SK-N-SH (cell line): ENCODE measurements at regions not wholly inside any gene's neighbourhood (a gene's known extent, or its start where the extent isn't known, plus 50 kb on each side); places are given as distances from the start of the nearest gene placed in this dataset.

Experiments used
- CTCF ChIA-PET: fragments of 300-600, 350-600 bp; formaldehyde crosslinking; extraction: SDS; loops from one replicate; lab custom pipeline; 2021; lab: Yijun Ruan, JAX
- POLR2A ChIA-PET: fragments of 350-600 bp; sonication (Branson Sonifier 250); formaldehyde crosslinking; extraction: SDS; loops from one replicate; lab custom pipeline; 2020; ENCODE audit warnings: antibody characterized with exemption, inconsistent platforms; lab: Yijun Ruan, JAX
- DNase-seq: peaks from one replicate; pipeline ENCODE4 v3.0.0; 2012
- H2AFZ ChIP-seq: fragments of 200-600 bp; sonication (generic); 2 replicates; pipeline ENCODE4 v1.8.1; 2016; ENCODE audit warnings: antibody characterized with exemption, mild to moderate bottlenecking, low read depth
- H3F3A ChIP-seq: fragments of 200-600 bp; sonication (generic); replicated peaks from 2 replicates; pipeline ENCODE3; 2016; ENCODE audit warnings: antibody characterized with exemption, mild to moderate bottlenecking; ENCODE audit not compliant: insufficient read depth
- H3K27ac ChIP-seq, 2 experiments: fragments of 200-500 bp in 1 of 2; fragments of 200-600 bp in 1 of 2; sonication (Bioruptor generic) in 1 of 2; sonication (generic), shearing (Covaris generic) in 1 of 2; 2 replicates each; pipeline versions ENCODE4 v1.5.1 to v1.6.1; 2014 to 2016; ENCODE audit warnings: low read depth in 2 of 2, inconsistent platforms in 1 of 2, low read length in 1 of 2, mild to moderate bottlenecking in 1 of 2, mixed read lengths in 1 of 2
- H3K27me3 ChIP-seq: fragments of 200-600 bp; sonication (generic), shearing (Covaris generic); 2 replicates; pipeline ENCODE4 v1.6.1; 2016; ENCODE audit warnings: mixed run types; ENCODE audit not compliant: insufficient read depth
- H3K36me3 ChIP-seq, 2 experiments: fragments of 200-500 bp in 1 of 2; fragments of 200-600 bp in 1 of 2; sonication (Bioruptor generic) in 1 of 2; sonication (generic) in 1 of 2; replicated peaks in 1 of 2; 2 replicates each; pipeline versions ENCODE3 to v1.5.1; 2014 to 2016; ENCODE audit warnings: low read length in 1 of 2, mild to moderate bottlenecking in 1 of 2; ENCODE audit not compliant: insufficient read depth in 2 of 2, control insufficient read depth in 1 of 2
- H3K4me1 ChIP-seq, 2 experiments: fragments of 200-500 bp in 1 of 2; fragments of 200-600 bp in 1 of 2; sonication (Bioruptor generic) in 1 of 2; sonication (generic), shearing (Covaris generic) in 1 of 2; 2 replicates each; pipeline versions ENCODE4 v1.5.1 to v1.6.1; 2014 to 2016; ENCODE audit warnings: low read depth in 1 of 2, low read length in 1 of 2, mixed run types in 1 of 2; ENCODE audit not compliant: insufficient read depth in 2 of 2, control insufficient read depth in 1 of 2
- H3K4me2 ChIP-seq: fragments of 200-600 bp; sonication (generic), shearing (Covaris generic); 2 replicates; pipeline ENCODE4 v1.6.1; 2017; ENCODE audit warnings: mixed run types
- H3K4me3 ChIP-seq, 2 experiments: fragments of 200-500 bp in 1 of 2; fragments of 200-600 bp in 1 of 2; sonication (Bioruptor generic) in 1 of 2; sonication (generic), shearing (Covaris generic) in 1 of 2; 2 replicates each; pipeline versions ENCODE4 v1.5.1 to v1.8.1; 2014 to 2016; ENCODE audit warnings: low read depth in 2 of 2, inconsistent platforms in 1 of 2, low read length in 1 of 2, mild to moderate bottlenecking in 1 of 2, mixed read lengths in 1 of 2, moderate library complexity in 1 of 2
- H3K79me2 ChIP-seq: fragments of 200-600 bp; sonication (generic); 2 replicates; pipeline ENCODE4 v1.8.1; 2017; ENCODE audit warnings: mild to moderate bottlenecking; ENCODE audit not compliant: insufficient read depth
- H3K9ac ChIP-seq: fragments of 200-600 bp; sonication (generic); 2 replicates; pipeline ENCODE4 v1.6.1; 2017; ENCODE audit warnings: mixed run types
- H3K9me2 ChIP-seq: fragments of 200-600 bp; sonication (generic); 2 replicates; pipeline ENCODE4 v1.6.1; 2017; ENCODE audit warnings: mixed run types
- H3K9me3 ChIP-seq: fragments of 200-600 bp; sonication (generic); 2 replicates; pipeline ENCODE4 v1.6.1; 2017; ENCODE audit warnings: mixed run types, mild to moderate bottlenecking, moderate library complexity
- H4K20me1 ChIP-seq: fragments of 200-600 bp; sonication (generic); 2 replicates; pipeline ENCODE4 v1.6.1; 2017; ENCODE audit warnings: mild to moderate bottlenecking, mixed run types; ENCODE audit not compliant: insufficient read depth
- CHD2 ChIP-seq: fragments of 150-350 bp; IDR thresholded peaks from 2 replicates; pipeline ENCODE4 v1.6.1; 2018; ENCODE audit warnings: low read length; ENCODE audit not compliant: partially characterized antibody
- CTCF ChIP-seq: fragments of 200-600 bp; sonication (generic); IDR thresholded peaks from 2 replicates; pipeline ENCODE4 v1.6.1; 2017; ENCODE audit warnings: antibody characterized with exemption, mild to moderate bottlenecking, moderate library complexity
- ELF1 ChIP-seq: IDR thresholded peaks from 2 replicates; pipeline ENCODE4 v1.4.0; 2012
- EP300 ChIP-seq, 2 experiments: IDR thresholded peaks; 2 replicates each; pipeline versions ENCODE4 v1.4.0 to v1.6.1; 2012; ENCODE audit warnings: borderline replicate concordance in 1 of 2, low read depth in 1 of 2, low read length in 1 of 2
- EZH2phosphoT487 ChIP-seq: fragments of 200-600 bp; sonication (generic); IDR thresholded peaks from 2 replicates; pipeline ENCODE4 v1.6.1; 2017; ENCODE audit warnings: low read depth, mixed run types, mild to moderate bottlenecking, antibody characterized with exemption, moderate library complexity, borderline replicate concordance
- FOXJ3 ChIP-seq: sonication (generic); formaldehyde crosslinking; IDR thresholded peaks from 2 replicates; pipeline ENCODE4 v1.5.1; 2020; ENCODE audit warnings: mild to moderate bottlenecking, missing genetic modification reagents
- GABPA ChIP-seq: IDR thresholded peaks from 2 replicates; pipeline ENCODE4 v1.4.0; 2012; ENCODE audit warnings: low read depth, mild to moderate bottlenecking
- IRF3 ChIP-seq: fragments of 150-350 bp; IDR thresholded peaks from 2 replicates; pipeline ENCODE4 v1.6.1; 2016; ENCODE audit warnings: mild to moderate bottlenecking, low read depth, low read length
- JUND ChIP-seq: IDR thresholded peaks from 2 replicates; pipeline ENCODE4 v1.4.0; 2012
- MAX ChIP-seq: IDR thresholded peaks from 2 replicates; pipeline ENCODE4 v1.4.0; 2012; ENCODE audit warnings: low read depth
- MEF2A ChIP-seq: IDR thresholded peaks from 2 replicates; pipeline ENCODE4 v1.4.0; 2012; ENCODE audit warnings: low read depth, borderline replicate concordance
- NFIC ChIP-seq: IDR thresholded peaks from 2 replicates; pipeline ENCODE4 v1.4.0; 2012; ENCODE audit warnings: borderline replicate concordance
- NRF1 ChIP-seq: IDR thresholded peaks from 2 replicates; pipeline ENCODE4 v1.6.1; 2012; ENCODE audit warnings: low read depth, mild to moderate bottlenecking, low read length
- PBX3 ChIP-seq: IDR thresholded peaks from 2 replicates; pipeline ENCODE4; 2012
- POLR2AphosphoS5 ChIP-seq: IDR thresholded peaks from 2 replicates; pipeline ENCODE4 v1.6.1; 2012; ENCODE audit warnings: low read depth, low read length
- REST ChIP-seq: IDR thresholded peaks from 2 replicates; pipeline ENCODE4 v1.6.1; 2012; ENCODE audit warnings: mild to moderate bottlenecking, low read depth, low read length, moderate library complexity
- RXRA ChIP-seq: IDR thresholded peaks from 2 replicates; pipeline ENCODE4 v1.4.0; 2012; ENCODE audit warnings: low read depth, mild to moderate bottlenecking, borderline replicate concordance
- SMC3 ChIP-seq: IDR thresholded peaks from 2 replicates; pipeline ENCODE4 v1.6.1; 2012; ENCODE audit warnings: low read depth, low read length, improper control_type of control experiment
- TEAD4 ChIP-seq: IDR thresholded peaks from 2 replicates; pipeline ENCODE4 v1.4.0; 2012; ENCODE audit warnings: mild to moderate bottlenecking, borderline replicate concordance; ENCODE audit not compliant: insufficient read depth
- WGBS: methylation state at CpG from one replicate; pipeline ENCODE4 v1.1.6; 2017; ENCODE audit warnings: low lambda C conversion rate; 5-methylcytosine and 5-hydroxymethylcytosine counted together

GRCh38 chr3:18618723-18619122, 193.6 kb upstream of the SATB1 start:
- Histone ChIP-seq H3K27ac (no peak overlapping the region), H3K9me2 (no peaks in the 10 kb centered on the region), H3K27me3 (no peaks in the 10 kb centered on the region), H3K4me3 (no peak overlapping the region), H3K4me1 (no peaks in the 10 kb centered on the region), H2AFZ (no peak overlapping the region), H3K36me3 (no peaks in the 10 kb centered on the region), H3K9me3 (no peaks in the 10 kb centered on the region), H3K79me2 (no peaks in the 10 kb centered on the region), H4K20me1 (no peaks in the 10 kb centered on the region), H3K4me2 (no peak overlapping the region), H3F3A (no peaks in the 10 kb centered on the region), H3K9ac (no peak overlapping the region)
- DNase-seq = no peak
- CTCF ChIA-PET = no interaction called here
- POLR2A ChIA-PET = no interaction called here
- TF ChIP-seq RXRA (no peak), EZH2phosphoT487 (no peak), FOXJ3 (CRISPR knock-in tag) (no peak), SMC3 (no peak)

- Histone ChIP-seq H3K4me2 (no peak overlapping the region), H3K4me3 (no peak overlapping the region), H3K79me2 (no peaks in the 10 kb centered on the region), H2AFZ (no peak overlapping the region), H3K27me3 (no peaks in the 10 kb centered on the region), H3K27ac (no peak overlapping the region), H4K20me1 (no peaks in the 10 kb centered on the region), H3F3A (no peaks in the 10 kb centered on the region), H3K36me3 (no peaks in the 10 kb centered on the region), H3K9me2 (no peaks in the 10 kb centered on the region), H3K9me3 (no peaks in the 10 kb centered on the region), H3K9ac (no peak overlapping the region), H3K4me1 (no peaks in the 10 kb centered on the region)
- no peak for DNase-seq
- POLR2A ChIA-PET = no interaction called here
- 33% methylated on average over 1 of the region's 1 CpG for WGBS
- CTCF ChIA-PET = no interaction called here
- TF ChIP-seq REST = no peak
- TF ChIP-seq IRF3 = no peak
- TF ChIP-seq NRF1 = no peak
- TF ChIP-seq TEAD4 = no peak
- TF ChIP-seq SMC3 = no peak
- no peak for TF ChIP-seq RXRA
- TF ChIP-seq PBX3 = no peak
- TF ChIP-seq GABPA = no peak
- TF ChIP-seq JUND = no peak
- TF ChIP-seq EP300 (IDR thresholded peaks at IDR 0.05; ENCODE audit: borderline replicate concordance in 1 of 2, low read depth in 1 of 2, low read length in 1 of 2) = no peak
- TF ChIP-seq NFIC = no peak
- no peak for TF ChIP-seq CHD2
- TF ChIP-seq CTCF = no peak
- no peak for TF ChIP-seq POLR2AphosphoS5
- no peak for TF ChIP-seq ELF1
- no peak for TF ChIP-seq MEF2A
- no peak for TF ChIP-seq EZH2phosphoT487
- no peak for TF ChIP-seq MAX
These were observed 186.9 kb upstream of the SATB1 start for GRCh38 chr3:18611991-18612390.
